Astrocyte of the spinal cord (primary cell): ENCODE measurements at regions not wholly inside any gene's neighbourhood (a gene's known extent, or its start where the extent isn't known, plus 50 kb on each side); places are given as distances from the start of the nearest gene placed in this dataset.

Experiments used
- DNase-seq: peaks from one replicate; pipeline ENCODE4 v3.0.0; 2011; ENCODE audit warnings: low read depth, low spot score
- H3K4me3 ChIP-seq: 2 replicates; pipeline ENCODE4 v1.5.1; 2011; ENCODE audit warnings: low read depth, mild to moderate bottlenecking, low read length, moderate library complexity
- CTCF ChIP-seq: IDR thresholded peaks from 2 replicates; pipeline ENCODE4 v1.5.1; 2012; ENCODE audit warnings: low read depth, mild to moderate bottlenecking, low read length, inconsistent platforms
- in situ Hi-C: cut with HindIII; loops from 2 replicates; pipeline ENCODE4 v1.10.0; 2017; ENCODE audit warnings: low sequenced_read_pairs

- in situ Hi-C loops, result no loop called here
- DNase-seq, result peak; percentile 24
- TF ChIP-seq CTCF, result no peak
Observed at GRCh38 chr6:164151161-164152120, 736.9 kb downstream of the QKI start.

GRCh38 chr6:164150232-164150631, 735.7 kb downstream of the QKI start:
- in situ Hi-C loops, result no loop called here
- H3K4me3 ChIP-seq, result no peak overlapping the region
- no peak for DNase-seq
- TF ChIP-seq CTCF, result no peak

More at GRCh38 chr6:164151161-164152120, 736.9 kb downstream of the QKI start:
- no peak overlapping the region for H3K4me3 ChIP-seq

GRCh38 chr6:164148788-164149187, 734.3 kb downstream of the QKI start:
- TF ChIP-seq CTCF, result no peak
- in situ Hi-C loops, result no loop called here
- H3K4me3 ChIP-seq, result no peak overlapping the region
- DNase-seq, result no peak

GRCh38 chr6:164144316-164144715, 729.8 kb downstream of the QKI start:
- no peak for TF ChIP-seq CTCF
- no peak for DNase-seq
- H3K4me3 ChIP-seq, result no peak overlapping the region
- in situ Hi-C loops, result no loop called here

- H3K4me3 ChIP-seq, result no peak overlapping the region
- in situ Hi-C loops, result no loop called here
- TF ChIP-seq CTCF, result no peak
- DNase-seq, result no peak
Observed at GRCh38 chr6:164142322-164142721, 727.8 kb downstream of the QKI start.

- no peak for DNase-seq
- in situ Hi-C loops, result no loop called here
- no peak overlapping the region for H3K4me3 ChIP-seq
- TF ChIP-seq CTCF, result no peak
Observed at GRCh38 chr6:164135511-164136132, 721.1 kb downstream of the QKI start.
